ENCODE measurements at regions not wholly inside any gene's neighbourhood (a gene's known extent, or its start where the extent isn't known, plus 50 kb on each side); places are given as distances from the start of the nearest gene placed in this dataset.

GRCh38 chr4:130185123-130185522, 1089.2 kb downstream of the C4orf33 start:
- no peak overlapping the region for H3K27ac Mint-ChIP-seq
- Histone ChIP-seq H3K4me1 (ENCODE audit: insufficient read depth, low read length) (no peaks in the 10 kb centered on the region), H3K27me3 (ENCODE audit: insufficient read depth, low read length, poor library complexity, severe bottlenecking) (no peaks in the 10 kb centered on the region), H3K4me3 (ENCODE audit: low read length) (no peak overlapping the region), H3K27ac (ENCODE audit: low read depth, low read length) (no peak overlapping the region), H3K36me3 (ENCODE audit: insufficient read depth, low read length) (no peaks in the 10 kb centered on the region), H3K9me3 (ENCODE audit: low read length) (no peaks in the 10 kb centered on the region)
- ChIA-PET POLR2A (no interaction called here), CTCF (no interaction called here)
- no peaks in the 10 kb centered on the region for H3K4me1 Mint-ChIP-seq
- no peak for DNase-seq
- no peaks in the 10 kb centered on the region for H3K27me3 Mint-ChIP-seq
- H3K9me3 Mint-ChIP-seq, result peaks cover 0 to 9% (median 6%) of the 10 kb centered on the region in 5 donors
- no peaks in the 10 kb centered on the region for H3K36me3 Mint-ChIP-seq
- H3K4me3 Mint-ChIP-seq, result no peak overlapping the region

GRCh38 chr4:130186931-130187330, 1091.0 kb downstream of the C4orf33 start:
- H3K27me3 ChIP-seq (ENCODE audit: insufficient read depth, low read length, poor library complexity, severe bottlenecking), result no peaks in the 10 kb centered on the region
- no peaks in the 10 kb centered on the region for H3K9me3 ChIP-seq (ENCODE audit: low read length)
- no peak for DNase-seq
- H3K27ac Mint-ChIP-seq, result no peak overlapping the region
- POLR2A ChIA-PET, result no interaction called here
- no peaks in the 10 kb centered on the region for H3K36me3 ChIP-seq (ENCODE audit: insufficient read depth, low read length)
- H3K4me1 Mint-ChIP-seq, result no peaks in the 10 kb centered on the region
- no peaks in the 10 kb centered on the region for H3K36me3 Mint-ChIP-seq
- H3K27me3 Mint-ChIP-seq, result peaks cover 0 to 2% of the 10 kb centered on the region in 2 donors
- no peak overlapping the region for H3K27ac ChIP-seq (ENCODE audit: low read depth, low read length)
- no peak overlapping the region for H3K4me3 ChIP-seq (ENCODE audit: low read length)
- peaks cover 0 to 12% (median 6%) of the 10 kb centered on the region in 5 donors for H3K9me3 Mint-ChIP-seq
- CTCF ChIA-PET, result no interaction called here
- H3K4me3 Mint-ChIP-seq, result no peak overlapping the region
- H3K4me1 ChIP-seq (ENCODE audit: insufficient read depth, low read length), result no peaks in the 10 kb centered on the region

- no peak for DNase-seq
- Histone ChIP-seq H3K27me3 (ENCODE audit: insufficient read depth, low read length, poor library complexity, severe bottlenecking) (no peaks in the 10 kb centered on the region), H3K9me3 (ENCODE audit: low read length) (no peaks in the 10 kb centered on the region), H3K36me3 (ENCODE audit: insufficient read depth, low read length) (no peaks in the 10 kb centered on the region), H3K4me3 (ENCODE audit: low read length) (no peak overlapping the region), H3K27ac (ENCODE audit: low read depth, low read length) (no peak overlapping the region), H3K4me1 (ENCODE audit: insufficient read depth, low read length) (no peaks in the 10 kb centered on the region)
- CTCF ChIA-PET, result no interaction called here
- POLR2A ChIA-PET, result no interaction called here
- H3K27me3 Mint-ChIP-seq, result peaks cover 0 to 2% of the 10 kb centered on the region in 2 donors
- H3K27ac Mint-ChIP-seq, result no peak overlapping the region
- H3K4me1 Mint-ChIP-seq, result no peaks in the 10 kb centered on the region
- H3K9me3 Mint-ChIP-seq, result peaks cover 3 to 14% (median 7%) of the 10 kb centered on the region in 5 donors
- H3K4me3 Mint-ChIP-seq, result no peak overlapping the region
- no peaks in the 10 kb centered on the region for H3K36me3 Mint-ChIP-seq
Observed at GRCh38 chr4:130187587-130187986, 1091.6 kb downstream of the C4orf33 start.

- ChIA-PET POLR2A (no interaction called here), CTCF (no interaction called here)
- Histone ChIP-seq H3K4me3 (ENCODE audit: low read length) (no peak overlapping the region), H3K9me3 (ENCODE audit: low read length) (no peaks in the 10 kb centered on the region), H3K27me3 (ENCODE audit: insufficient read depth, low read length, poor library complexity, severe bottlenecking) (no peaks in the 10 kb centered on the region), H3K4me1 (ENCODE audit: insufficient read depth, low read length) (no peaks in the 10 kb centered on the region), H3K36me3 (ENCODE audit: insufficient read depth, low read length) (no peaks in the 10 kb centered on the region), H3K27ac (ENCODE audit: low read depth, low read length) (no peak overlapping the region)
- DNase-seq, result no peak
- Mint-ChIP-seq H3K4me3 (no peak overlapping the region), H3K9me3 (peaks cover 6 to 31% (median 13%) of the 10 kb centered on the region in 5 donors), H3K36me3 (no peaks in the 10 kb centered on the region), H3K4me1 (no peaks in the 10 kb centered on the region), H3K27ac (no peak overlapping the region), H3K27me3 (peaks cover 0 to 2% of the 10 kb centered on the region in 2 donors)
Observed at GRCh38 chr4:130192787-130193186, 1096.8 kb downstream of the C4orf33 start.

- Mint-ChIP-seq H3K4me1 (no peaks in the 10 kb centered on the region), H3K9me3 (peaks cover 6 to 33% (median 10%) of the 10 kb centered on the region in 5 donors), H3K4me3 (no peak overlapping the region), H3K36me3 (no peaks in the 10 kb centered on the region), H3K27ac (no peak overlapping the region), H3K27me3 (no peaks in the 10 kb centered on the region)
- H3K36me3 ChIP-seq (ENCODE audit: insufficient read depth, low read length), result no peaks in the 10 kb centered on the region
- H3K27me3 ChIP-seq (ENCODE audit: insufficient read depth, low read length, poor library complexity, severe bottlenecking), result no peaks in the 10 kb centered on the region
- no peak overlapping the region for H3K27ac ChIP-seq (ENCODE audit: low read depth, low read length)
- no peak overlapping the region for H3K4me3 ChIP-seq (ENCODE audit: low read length)
- DNase-seq, result no peak
- POLR2A ChIA-PET, result no interaction called here
- no peaks in the 10 kb centered on the region for H3K9me3 ChIP-seq (ENCODE audit: low read length)
- CTCF ChIA-PET, result no interaction called here
- no peaks in the 10 kb centered on the region for H3K4me1 ChIP-seq (ENCODE audit: insufficient read depth, low read length)
Observed at GRCh38 chr4:130197946-130198345, 1102.0 kb downstream of the C4orf33 start.

GRCh38 chr4:130203571-130203970, 1107.6 kb downstream of the C4orf33 start:
- Histone ChIP-seq H3K27ac (ENCODE audit: low read depth, low read length) (no peak overlapping the region), H3K9me3 (ENCODE audit: low read length) (no peaks in the 10 kb centered on the region), H3K27me3 (ENCODE audit: insufficient read depth, low read length, poor library complexity, severe bottlenecking) (no peaks in the 10 kb centered on the region), H3K36me3 (ENCODE audit: insufficient read depth, low read length) (no peaks in the 10 kb centered on the region), H3K4me3 (ENCODE audit: low read length) (no peak overlapping the region), H3K4me1 (ENCODE audit: insufficient read depth, low read length) (no peaks in the 10 kb centered on the region)
- H3K9me3 Mint-ChIP-seq, result peaks cover 12 to 19% (median 13%) of the 10 kb centered on the region in 5 donors
- H3K36me3 Mint-ChIP-seq, result no peaks in the 10 kb centered on the region
- no peak overlapping the region for H3K27ac Mint-ChIP-seq
- H3K4me3 Mint-ChIP-seq, result no peak overlapping the region
- no peaks in the 10 kb centered on the region for H3K4me1 Mint-ChIP-seq
- ChIA-PET POLR2A (no interaction called here), CTCF (no interaction called here)
- DNase-seq, result no peak
- no peaks in the 10 kb centered on the region for H3K27me3 Mint-ChIP-seq

GRCh38 chr4:130210864-130211263, 1114.9 kb downstream of the C4orf33 start:
- ChIA-PET POLR2A (no interaction called here), CTCF (no interaction called here)
- no peak for DNase-seq
- no peak overlapping the region for H3K27ac ChIP-seq (ENCODE audit: low read depth, low read length)
- H3K4me3 ChIP-seq (ENCODE audit: low read length), result no peak overlapping the region
- H3K4me1 ChIP-seq (ENCODE audit: insufficient read depth, low read length), result no peaks in the 10 kb centered on the region
- Mint-ChIP-seq H3K4me3 (no peak overlapping the region), H3K4me1 (no peaks in the 10 kb centered on the region), H3K27ac (no peak overlapping the region), H3K36me3 (no peaks in the 10 kb centered on the region), H3K9me3 (peaks cover 0 to 7% (median 2%) of the 10 kb centered on the region in 5 donors), H3K27me3 (no peaks in the 10 kb centered on the region)
- no peaks in the 10 kb centered on the region for H3K36me3 ChIP-seq (ENCODE audit: insufficient read depth, low read length)
- H3K9me3 ChIP-seq (ENCODE audit: low read length), result no peaks in the 10 kb centered on the region
- H3K27me3 ChIP-seq (ENCODE audit: insufficient read depth, low read length, poor library complexity, severe bottlenecking), result no peaks in the 10 kb centered on the region

GRCh38 chr4:130214268-130214667, 1118.3 kb downstream of the C4orf33 start:
- POLR2A ChIA-PET, result no interaction called here

More at GRCh38 chr4:130214268-130214667, 1118.3 kb downstream of the C4orf33 start:
- CTCF ChIA-PET, result no interaction called here
- H3K4me1 Mint-ChIP-seq, result no peaks in the 10 kb centered on the region
- no peaks in the 10 kb centered on the region for H3K36me3 ChIP-seq (ENCODE audit: insufficient read depth, low read length)
- no peaks in the 10 kb centered on the region for H3K9me3 ChIP-seq (ENCODE audit: low read length)
- peak overlapping the region in 1 of 8 donors; percentile 44 for H3K27ac Mint-ChIP-seq
- H3K9me3 Mint-ChIP-seq, result peaks cover 0 to 9% (median 3%) of the 10 kb centered on the region in 5 donors
- no peaks in the 10 kb centered on the region for H3K27me3 Mint-ChIP-seq
- no peaks in the 10 kb centered on the region for H3K27me3 ChIP-seq (ENCODE audit: insufficient read depth, low read length, poor library complexity, severe bottlenecking)
- H3K4me3 ChIP-seq (ENCODE audit: low read length), result no peak overlapping the region
- H3K4me1 ChIP-seq (ENCODE audit: insufficient read depth, low read length), result no peaks in the 10 kb centered on the region
- H3K4me3 Mint-ChIP-seq, result no peak overlapping the region
- no peak overlapping the region for H3K27ac ChIP-seq (ENCODE audit: low read depth, low read length)
- no peak for DNase-seq
- no peaks in the 10 kb centered on the region for H3K36me3 Mint-ChIP-seq

All from CD8-positive, alpha-beta memory T cell (primary cell).